ENCODE measurements at regions not wholly inside any gene's neighbourhood (a gene's known extent, or its start where the extent isn't known, plus 50 kb on each side); places are given as distances from the start of the nearest gene placed in this dataset.

DNA sequence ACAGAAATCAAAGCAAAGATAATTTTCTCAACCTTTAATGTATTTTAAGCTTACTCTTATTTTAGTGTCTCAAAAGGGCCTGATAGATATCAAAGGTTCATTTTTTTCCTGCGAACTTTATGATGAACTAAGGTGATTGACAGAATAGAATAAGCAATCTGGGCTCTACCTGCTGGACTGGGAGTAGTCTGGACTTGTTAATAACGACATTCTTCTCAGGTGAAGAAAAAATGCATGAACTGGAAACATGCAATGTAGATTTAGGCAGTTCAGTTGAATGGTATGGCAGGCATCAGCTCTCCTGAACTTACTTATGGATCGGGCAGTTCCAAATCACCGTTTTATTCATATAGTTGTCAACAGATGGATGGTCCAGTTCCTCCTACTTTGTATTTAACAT lies 189.7 kb upstream of the ZBTB20 start:
- DNase-seq: no peak
- TF ChIP-seq, protein P1, sequence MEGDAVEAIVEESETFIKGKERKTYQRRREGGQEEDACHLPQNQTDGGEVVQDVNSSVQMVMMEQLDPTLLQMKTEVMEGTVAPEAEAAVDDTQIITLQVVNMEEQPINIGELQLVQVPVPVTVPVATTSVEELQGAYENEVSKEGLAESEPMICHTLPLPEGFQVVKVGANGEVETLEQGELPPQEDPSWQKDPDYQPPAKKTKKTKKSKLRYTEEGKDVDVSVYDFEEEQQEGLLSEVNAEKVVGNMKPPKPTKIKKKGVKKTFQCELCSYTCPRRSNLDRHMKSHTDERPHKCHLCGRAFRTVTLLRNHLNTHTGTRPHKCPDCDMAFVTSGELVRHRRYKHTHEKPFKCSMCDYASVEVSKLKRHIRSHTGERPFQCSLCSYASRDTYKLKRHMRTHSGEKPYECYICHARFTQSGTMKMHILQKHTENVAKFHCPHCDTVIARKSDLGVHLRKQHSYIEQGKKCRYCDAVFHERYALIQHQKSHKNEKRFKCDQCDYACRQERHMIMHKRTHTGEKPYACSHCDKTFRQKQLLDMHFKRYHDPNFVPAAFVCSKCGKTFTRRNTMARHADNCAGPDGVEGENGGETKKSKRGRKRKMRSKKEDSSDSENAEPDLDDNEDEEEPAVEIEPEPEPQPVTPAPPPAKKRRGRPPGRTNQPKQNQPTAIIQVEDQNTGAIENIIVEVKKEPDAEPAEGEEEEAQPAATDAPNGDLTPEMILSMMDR (IDR thresholded peaks at IDR 0.05): no peak
- TF ChIP-seq POLR2A (IDR thresholded peaks at IDR 0.05): no peak
- WGBS, 2 donors: 57 to 59% methylated on average over 4 of the region's 4 CpGs
- Histone ChIP-seq H3K36me3 (no peaks in the 10 kb centered on the region), H3K4me1 (peaks cover 0 to 8% (median 0%) of the 10 kb centered on the region in 3 donors), H3K27ac (no peak overlapping the region), H3K9me3 (no peaks in the 10 kb centered on the region), H3K4me3 (no peak overlapping the region), H3K27me3 (no peaks in the 10 kb centered on the region)
- intact Hi-C loops (cut with DNase I): no loop called here

- Histone ChIP-seq H3K27ac (no peak overlapping the region), H3K4me3 (no peak overlapping the region), H3K36me3 (no peaks in the 10 kb centered on the region), H3K9me3 (no peaks in the 10 kb centered on the region), H3K4me1 (peaks cover 0 to 8% (median 0%) of the 10 kb centered on the region in 3 donors), H3K27me3 (no peaks in the 10 kb centered on the region)
- WGBS, 2 donors: 78 to 82% methylated on average over 4 of the region's 4 CpGs
- DNase-seq: no peak
- no peak for TF ChIP-seq POLR2A (IDR thresholded peaks at IDR 0.05)
- TF ChIP-seq, protein P1 (IDR thresholded peaks at IDR 0.05): no peak
- intact Hi-C loops (cut with DNase I): no loop called here
Measured at GRCh38 chr3:115340586-115340985, 193.5 kb upstream of the ZBTB20 start.

GRCh38 chr3:115341208-115341607 lies 194.1 kb upstream of the ZBTB20 start:
- peaks cover 0 to 8% (median 0%) of the 10 kb centered on the region in 3 donors for H3K4me1 ChIP-seq
- WGBS, 2 donors: 20 to 30% methylated on average over 1 of the region's 1 CpG
- no peaks in the 10 kb centered on the region for H3K27me3 ChIP-seq
- intact Hi-C loops (cut with DNase I): no loop called here
- no peaks in the 10 kb centered on the region for H3K9me3 ChIP-seq
- DNase-seq: no peak
- H3K36me3 ChIP-seq: no peaks in the 10 kb centered on the region
- no peak overlapping the region for H3K4me3 ChIP-seq
- no peak overlapping the region for H3K27ac ChIP-seq
- TF ChIP-seq POLR2A (IDR thresholded peaks at IDR 0.05): no peak
- TF ChIP-seq, protein P1 (IDR thresholded peaks at IDR 0.05): no peak

DNA sequence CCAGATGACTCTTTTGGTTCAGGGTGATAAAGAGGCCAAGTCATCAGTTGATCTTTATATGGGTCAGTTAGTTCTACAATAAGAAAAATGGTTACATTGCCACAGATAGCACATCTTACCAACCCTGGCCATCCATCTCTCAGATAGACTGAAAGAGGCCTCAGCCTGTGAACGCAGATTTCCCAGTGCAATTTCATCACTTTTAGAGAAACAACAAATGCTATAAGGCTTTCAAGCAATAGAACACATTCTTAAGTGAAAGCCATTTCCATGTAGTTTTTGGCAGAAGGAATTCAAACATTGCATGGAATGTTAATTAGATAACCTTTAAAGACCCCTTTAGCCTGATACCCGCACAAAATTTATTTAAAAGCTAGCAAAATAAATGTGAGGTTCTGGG lies 200.6 kb upstream of the ZBTB20 start:
- no peak overlapping the region for H3K4me3 ChIP-seq
- H3K9me3 ChIP-seq: no peaks in the 10 kb centered on the region
- no peaks in the 10 kb centered on the region for H3K36me3 ChIP-seq
- no peak for DNase-seq
- no peaks in the 10 kb centered on the region for H3K27me3 ChIP-seq
- intact Hi-C loops (cut with DNase I): no loop called here
- TF ChIP-seq, protein P1 (IDR thresholded peaks at IDR 0.05): no peak
- no peak for TF ChIP-seq POLR2A (IDR thresholded peaks at IDR 0.05)
- no peaks in the 10 kb centered on the region for H3K4me1 ChIP-seq
- WGBS, 2 donors: 62 to 65% methylated on average over 2 of the region's 2 CpGs
- H3K27ac ChIP-seq: no peak overlapping the region

DNA sequence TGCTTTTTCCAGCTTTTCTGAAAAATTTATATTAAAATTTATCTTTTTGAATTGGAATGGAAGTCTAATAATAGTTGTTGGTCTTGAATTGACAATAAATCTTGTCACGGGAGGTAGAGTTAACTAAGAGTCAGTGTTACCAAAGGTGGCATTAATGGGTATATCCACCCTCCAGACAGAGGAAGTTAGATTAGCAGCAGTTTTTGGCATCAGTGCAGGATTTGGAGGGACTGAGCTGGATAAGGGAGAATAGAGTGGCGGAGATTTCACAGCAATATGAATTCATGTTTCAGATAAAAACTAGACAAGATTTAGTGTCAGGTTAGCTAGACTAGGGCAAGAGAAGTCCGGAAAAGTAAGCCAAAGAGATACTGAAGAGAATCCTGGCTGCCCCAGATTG lies 201.3 kb upstream of the ZBTB20 start:
- H3K36me3 ChIP-seq: no peaks in the 10 kb centered on the region
- intact Hi-C loops (cut with DNase I): no loop called here
- no peaks in the 10 kb centered on the region for H3K27me3 ChIP-seq
- DNase-seq: no peak
- TF ChIP-seq, protein P1 (IDR thresholded peaks at IDR 0.05): no peak
- TF ChIP-seq POLR2A (IDR thresholded peaks at IDR 0.05): no peak
- H3K9me3 ChIP-seq: no peaks in the 10 kb centered on the region
- no peak overlapping the region for H3K4me3 ChIP-seq
- no peaks in the 10 kb centered on the region for H3K4me1 ChIP-seq
- WGBS, 2 donors: 74 to 80% methylated on average over 3 of the region's 3 CpGs
- H3K27ac ChIP-seq: no peak overlapping the region

Data from esophagus squamous epithelium (tissue), 5 donors.